Astrocyte (in vitro differentiated cells and primary cell): ENCODE measurements at regions not wholly inside any gene's neighbourhood (a gene's known extent, or its start where the extent isn't known, plus 50 kb on each side); places are given as distances from the start of the nearest gene placed in this dataset.

Experiments
- CTCF ChIP-seq: IDR thresholded peaks from 2 replicates; pipeline ENCODE4 v1.5.1; 2011; ENCODE audit warnings: low read depth, mild to moderate bottlenecking, inconsistent platforms, low read length, moderate library complexity; ENCODE audit not compliant: insufficient read depth
- EZH2 ChIP-seq: IDR thresholded peaks from 2 replicates; pipeline ENCODE4 v1.6.1; 2012; ENCODE audit warnings: mild to moderate bottlenecking, low read length, inconsistent platforms; ENCODE audit not compliant: insufficient read depth

DNA sequence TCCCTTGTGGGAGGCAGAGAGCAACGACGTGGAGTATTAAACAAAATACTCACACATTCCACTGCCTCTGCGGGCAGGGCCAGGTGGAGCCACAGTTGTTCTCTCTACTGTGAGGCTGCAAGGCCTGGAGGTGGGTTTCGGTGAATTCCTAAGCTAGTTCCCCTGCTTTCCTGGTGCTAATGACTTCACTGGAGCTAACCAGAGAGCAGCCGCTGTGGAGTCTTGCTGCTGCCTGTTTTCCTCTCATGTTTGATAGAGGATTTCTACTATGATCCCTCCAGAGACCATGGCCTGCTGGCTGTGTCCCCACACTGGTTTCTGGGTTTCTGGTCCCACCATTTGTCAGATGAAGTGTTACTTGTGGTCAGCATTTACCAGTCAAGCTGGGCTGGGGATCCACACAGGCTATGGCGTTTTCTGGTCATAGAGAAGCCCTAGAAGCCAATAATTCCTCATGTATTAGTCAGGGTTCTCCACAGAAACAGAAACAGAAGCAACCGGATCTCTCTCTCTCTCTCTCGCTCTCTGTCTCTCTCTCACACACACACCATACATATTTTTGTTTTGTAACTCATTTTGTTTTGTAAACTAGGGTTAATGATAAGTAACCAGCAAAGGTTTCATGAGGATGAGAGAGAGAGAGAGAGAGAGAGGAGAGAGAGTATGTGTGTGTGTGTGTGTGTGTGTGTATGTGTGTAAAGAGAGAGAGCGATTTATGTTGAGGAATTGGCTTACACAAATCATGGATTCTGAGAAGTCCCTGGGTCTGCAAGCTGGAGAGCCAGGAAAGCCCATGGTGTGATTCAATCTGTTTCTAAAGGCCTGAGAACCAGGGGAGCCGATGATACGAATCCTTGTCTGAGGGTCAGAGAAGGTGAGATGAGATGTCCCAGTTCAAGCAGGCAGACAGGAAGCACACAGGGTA lies 403.0 kb downstream of the GADD45G start:
- TF ChIP-seq CTCF (no peak), EZH2 (no peak)
